GM10266 (cell line): ENCODE measurements at regions not wholly inside any gene's neighbourhood (a gene's known extent, or its start where the extent isn't known, plus 50 kb on each side); places are given as distances from the start of the nearest gene placed in this dataset.

ENCODE experiments used
- DNase-seq: peaks from one replicate; pipeline ENCODE4 v3.0.0; 2012; ENCODE audit errors: extremely low spot score
- TF ChIP-seq, protein P1 (sequence below): IDR thresholded peaks from 2 replicates; pipeline ENCODE4 v1.5.1; 2012; ENCODE audit warnings: mild to moderate bottlenecking, low read depth; ENCODE audit not compliant: control insufficient read depth, insufficient read depth; ENCODE audit errors: missing control alignments

DNA sequence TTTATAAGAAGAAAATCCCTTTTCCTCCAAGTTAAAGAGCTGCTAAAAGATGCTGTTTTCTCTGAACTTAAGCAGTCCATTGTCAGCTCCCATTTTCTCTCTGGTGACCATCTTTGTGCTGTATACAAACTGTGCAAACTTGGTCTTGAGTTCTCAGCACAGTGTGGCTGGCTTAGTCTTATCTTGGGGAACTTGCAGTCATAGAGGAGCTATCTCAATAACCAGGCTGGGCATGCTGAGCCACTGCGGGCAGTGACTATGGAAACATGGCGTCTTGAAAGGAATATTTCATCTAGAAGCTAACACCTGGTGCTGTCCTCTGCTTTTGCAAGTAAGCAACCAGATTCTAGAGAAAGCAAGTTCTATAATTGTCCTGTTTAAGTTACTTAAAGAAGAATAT is 1334.4 kb upstream of the CELF4 start:
- TF ChIP-seq, protein P1, sequence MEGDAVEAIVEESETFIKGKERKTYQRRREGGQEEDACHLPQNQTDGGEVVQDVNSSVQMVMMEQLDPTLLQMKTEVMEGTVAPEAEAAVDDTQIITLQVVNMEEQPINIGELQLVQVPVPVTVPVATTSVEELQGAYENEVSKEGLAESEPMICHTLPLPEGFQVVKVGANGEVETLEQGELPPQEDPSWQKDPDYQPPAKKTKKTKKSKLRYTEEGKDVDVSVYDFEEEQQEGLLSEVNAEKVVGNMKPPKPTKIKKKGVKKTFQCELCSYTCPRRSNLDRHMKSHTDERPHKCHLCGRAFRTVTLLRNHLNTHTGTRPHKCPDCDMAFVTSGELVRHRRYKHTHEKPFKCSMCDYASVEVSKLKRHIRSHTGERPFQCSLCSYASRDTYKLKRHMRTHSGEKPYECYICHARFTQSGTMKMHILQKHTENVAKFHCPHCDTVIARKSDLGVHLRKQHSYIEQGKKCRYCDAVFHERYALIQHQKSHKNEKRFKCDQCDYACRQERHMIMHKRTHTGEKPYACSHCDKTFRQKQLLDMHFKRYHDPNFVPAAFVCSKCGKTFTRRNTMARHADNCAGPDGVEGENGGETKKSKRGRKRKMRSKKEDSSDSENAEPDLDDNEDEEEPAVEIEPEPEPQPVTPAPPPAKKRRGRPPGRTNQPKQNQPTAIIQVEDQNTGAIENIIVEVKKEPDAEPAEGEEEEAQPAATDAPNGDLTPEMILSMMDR: no peak
- DNase-seq: no peak

DNA sequence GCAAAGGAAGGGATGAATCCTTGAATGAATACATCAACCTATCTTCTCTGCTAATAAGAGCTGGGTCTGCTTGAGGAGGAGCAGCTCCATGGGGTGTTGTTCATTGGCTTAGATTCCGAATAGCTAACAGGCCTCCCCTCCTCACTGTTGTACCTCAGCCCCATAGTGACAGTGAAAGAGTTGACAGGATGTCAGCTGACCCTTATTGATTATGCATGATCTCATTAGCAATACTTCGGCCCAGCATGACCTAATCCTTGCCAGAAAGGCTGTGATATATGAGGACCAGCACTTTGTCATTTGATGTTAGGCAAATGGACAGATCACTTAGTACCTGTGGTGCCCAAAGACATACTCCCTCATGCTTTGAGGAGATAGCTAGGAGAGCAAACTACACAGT is 1333.7 kb upstream of the CELF4 start:
- DNase-seq: no peak
- TF ChIP-seq, protein P1: no peak

DNA sequence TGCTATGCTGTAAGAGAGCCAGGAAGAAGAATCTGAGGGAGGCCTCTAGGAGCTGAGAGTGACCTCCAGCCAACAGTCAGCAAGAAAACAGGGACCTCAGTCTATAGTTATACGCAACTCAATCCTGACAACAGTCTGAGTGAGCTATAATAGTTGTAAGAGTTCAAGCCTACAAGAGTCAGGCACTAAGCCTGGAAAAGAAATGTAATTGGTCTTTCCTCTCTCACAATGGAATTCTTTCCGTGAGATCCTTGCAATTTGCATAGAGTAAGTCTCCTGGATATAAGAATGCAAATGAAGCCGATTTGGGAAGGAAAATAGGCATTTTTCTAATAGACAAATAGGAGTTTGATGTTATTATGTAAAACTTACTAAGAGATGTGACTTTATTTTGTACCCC is 1332.6 kb upstream of the CELF4 start:
- TF ChIP-seq, protein P1: no peak
- no peak for DNase-seq

DNA sequence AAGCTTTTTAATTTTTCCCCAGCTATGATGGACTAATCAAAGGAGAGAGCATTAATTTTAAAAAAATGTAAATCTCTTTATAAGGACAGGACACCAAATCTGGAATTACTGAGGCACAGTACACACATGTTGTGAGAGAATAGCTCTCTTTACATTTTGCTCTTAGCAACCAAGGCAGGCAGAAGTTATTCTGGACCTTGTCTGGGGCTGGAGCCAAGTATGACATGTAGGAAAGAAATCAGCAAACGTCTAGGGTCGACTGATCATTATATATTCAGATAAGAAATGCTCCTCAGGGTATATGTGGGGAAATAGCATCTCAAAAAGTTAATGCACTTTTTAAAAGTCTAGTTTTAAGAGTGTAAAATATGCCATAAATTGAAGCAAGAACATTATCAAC is 1330.0 kb upstream of the CELF4 start:
- TF ChIP-seq, protein P1: no peak

DNA sequence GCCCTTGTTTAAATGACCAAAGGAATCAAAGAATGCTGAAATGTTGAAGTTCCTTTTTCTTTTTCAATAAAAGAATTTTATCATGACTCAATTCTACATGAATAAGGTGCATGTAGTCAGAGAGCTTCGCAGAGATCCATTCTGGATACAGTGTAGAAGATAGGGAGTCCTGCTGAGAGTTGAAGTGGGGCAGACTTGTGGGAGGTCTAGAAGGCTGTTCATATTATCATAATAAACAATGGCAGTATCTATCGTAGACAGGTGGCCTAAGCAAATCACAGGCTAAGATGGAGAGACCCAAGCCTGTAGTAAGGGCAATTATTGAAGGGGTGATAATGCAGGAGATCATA is 1322.0 kb upstream of the CELF4 start:
- DNase-seq: no peak
- TF ChIP-seq, protein P1: no peak

More for the DNA sequence above, 1330.0 kb upstream of the CELF4 start:
- no peak for DNase-seq

DNA sequence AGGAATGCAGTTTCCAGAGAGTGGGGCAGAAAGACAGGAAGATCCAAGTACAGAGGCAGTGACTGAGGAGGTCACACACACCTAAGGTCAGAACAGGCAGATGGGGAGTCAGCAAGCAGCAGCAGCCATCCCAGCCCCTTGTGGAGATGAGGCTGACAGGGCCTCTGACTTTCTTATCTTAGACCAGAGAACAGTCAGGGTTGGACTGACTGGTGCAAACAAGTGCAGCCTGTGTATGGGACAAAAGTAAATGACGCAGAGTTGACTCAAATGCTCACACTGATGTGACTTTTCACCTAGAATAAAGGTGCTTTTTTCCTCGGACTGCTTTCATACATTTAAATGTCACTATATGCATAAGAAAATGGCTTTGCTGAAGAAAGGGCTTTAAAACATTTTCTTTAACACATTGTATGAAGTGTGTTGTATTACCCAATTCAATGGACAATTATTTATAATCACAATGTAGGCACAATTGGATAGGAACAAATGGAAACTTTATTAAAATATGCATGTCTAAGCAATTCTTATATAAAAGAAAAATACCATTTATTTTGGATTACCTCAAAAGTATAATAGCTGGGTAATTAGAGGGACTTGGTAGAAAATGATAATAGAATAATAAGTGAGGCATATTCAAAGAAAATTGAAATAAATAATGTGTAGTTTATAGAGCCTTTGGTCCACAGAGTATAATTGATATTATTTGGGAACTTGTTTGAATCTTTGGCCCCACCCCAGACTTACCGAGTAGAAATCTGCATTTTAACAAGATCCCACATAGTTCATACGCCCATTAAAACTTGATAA is 1321.5 kb upstream of the CELF4 start:
- TF ChIP-seq, protein P1: no peak
- no peak for DNase-seq

DNA sequence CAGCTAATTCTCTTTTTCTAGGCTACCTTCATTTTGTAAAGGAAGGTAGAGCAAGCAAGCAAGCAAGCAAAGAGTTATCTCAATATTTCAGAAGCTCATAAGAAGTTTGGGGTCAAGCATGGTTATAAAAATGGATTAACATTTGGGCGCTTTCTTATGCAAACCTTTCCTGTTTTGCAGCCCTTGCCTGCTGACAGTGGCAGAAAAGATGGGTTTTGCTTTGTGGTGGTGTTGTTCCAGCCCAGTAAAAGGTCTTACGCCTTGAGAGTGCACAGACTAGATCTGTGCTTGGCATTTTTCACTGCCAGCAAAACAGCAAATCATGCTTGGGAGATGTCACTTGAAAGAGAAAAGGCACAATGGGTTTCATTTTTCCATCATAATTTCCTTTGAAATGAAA is 1320.6 kb upstream of the CELF4 start:
- TF ChIP-seq, protein P1: no peak
- no peak for DNase-seq
